ENCODE measurements at regions not wholly inside any gene's neighbourhood (a gene's known extent, or its start where the extent isn't known, plus 50 kb on each side); places are given as distances from the start of the nearest gene placed in this dataset.
"Not testable (repeated sequence)": the region's sequence is repeated elsewhere in the genome, so short reads cannot be mapped to it uniquely, and the experiment has no call there.

DNA sequence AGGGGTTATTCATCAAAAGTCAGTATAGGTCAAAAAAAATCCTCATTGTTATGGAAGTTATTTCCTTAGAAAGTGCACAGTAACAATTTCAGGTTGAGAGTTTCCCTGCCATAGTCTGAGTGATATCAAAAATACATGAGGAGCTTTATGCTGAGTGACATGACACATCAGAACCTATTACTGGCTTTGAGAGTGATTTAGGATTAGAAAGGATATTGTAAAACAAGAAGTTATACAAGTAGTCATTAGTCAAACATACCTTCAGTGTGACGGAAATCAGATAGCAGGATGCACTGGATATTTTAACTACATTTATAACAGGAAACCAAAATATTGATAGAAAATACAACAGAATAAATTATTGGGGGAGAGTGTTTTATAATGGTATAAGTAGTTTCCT is 471.1 kb downstream of the VGLL3 start:
- no peak for DNase-seq

DNA sequence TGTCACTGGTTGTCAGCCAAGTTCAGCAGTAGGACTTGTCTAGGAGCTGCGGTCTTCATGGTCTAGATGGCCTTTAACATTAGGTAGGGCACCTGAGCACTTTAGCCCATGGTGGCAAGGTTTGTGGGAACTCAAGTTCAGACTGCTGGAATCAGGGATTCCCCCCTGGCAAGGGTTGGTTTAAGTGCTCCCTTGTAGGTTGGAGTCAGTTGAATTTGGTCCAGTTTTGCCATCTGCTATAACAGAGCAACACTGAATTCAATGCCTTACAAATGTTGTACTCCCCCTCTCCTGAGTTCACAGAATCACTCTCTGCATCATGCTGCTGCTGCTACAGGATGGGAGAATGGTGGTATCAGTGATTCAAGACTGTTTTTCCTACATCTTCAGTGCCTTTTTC is 509.3 kb downstream of the VGLL3 start:
- DNase-seq = no peak

DNA sequence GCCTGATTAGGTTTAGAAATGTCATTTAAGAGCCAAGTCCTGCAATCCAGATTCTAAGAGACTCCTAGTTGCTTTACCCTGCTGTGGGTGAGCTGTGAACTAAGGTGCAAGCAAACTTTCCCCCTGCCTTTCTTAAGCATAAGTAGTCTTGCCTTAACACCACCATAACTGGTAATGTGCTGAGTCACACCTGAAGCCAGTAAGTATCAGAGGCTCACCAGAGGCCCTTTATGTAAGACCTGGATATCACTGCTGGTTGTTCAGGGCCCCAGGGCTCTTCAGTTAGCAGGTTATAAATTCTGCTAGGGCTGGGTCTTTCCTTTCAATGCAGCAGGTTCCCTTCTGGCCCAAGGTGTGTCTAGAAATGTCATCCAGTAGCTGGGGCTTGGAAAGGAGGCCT is 509.9 kb downstream of the VGLL3 start:
- no peak for DNase-seq

DNA sequence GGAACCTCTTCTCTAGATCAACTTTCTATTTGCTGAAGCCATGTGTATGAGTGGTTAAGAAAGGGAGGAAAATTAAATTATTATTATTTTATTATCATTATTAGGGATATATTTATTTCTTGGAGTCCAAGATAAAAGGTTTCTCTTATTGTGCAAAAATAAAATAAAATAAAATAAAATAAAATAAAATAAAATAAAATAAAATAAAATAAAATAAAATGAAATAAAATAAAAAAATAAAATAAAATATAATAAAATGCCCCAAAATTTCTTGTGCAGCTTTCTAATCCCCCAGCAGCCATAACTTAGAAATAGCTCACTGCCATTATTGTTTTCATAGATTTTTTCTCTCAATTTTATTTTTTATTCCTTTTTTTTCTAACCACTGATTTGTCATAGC is 526.8 kb downstream of the VGLL3 start:
- DNase-seq = no peak

DNA sequence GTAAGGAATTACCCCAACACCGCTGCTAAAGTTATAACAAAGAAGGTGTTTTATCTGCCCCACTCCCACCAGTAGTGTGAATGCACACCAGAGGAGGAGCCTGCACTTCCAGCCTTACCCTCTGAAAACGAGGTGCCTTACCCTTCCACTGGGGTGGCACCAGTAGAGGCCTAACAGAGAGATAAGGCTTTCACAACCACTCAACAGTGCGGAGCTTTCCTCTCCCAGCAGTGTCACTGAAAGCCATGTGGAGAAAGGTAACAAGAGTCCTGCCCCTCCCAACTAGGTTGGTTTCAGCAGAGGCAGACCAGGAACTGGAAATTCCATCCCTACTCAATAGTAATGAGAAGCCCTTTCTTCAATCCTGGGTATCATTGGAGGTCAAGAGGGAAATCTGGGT is 539.2 kb downstream of the VGLL3 start:
- DNase-seq = no peak

DNA sequence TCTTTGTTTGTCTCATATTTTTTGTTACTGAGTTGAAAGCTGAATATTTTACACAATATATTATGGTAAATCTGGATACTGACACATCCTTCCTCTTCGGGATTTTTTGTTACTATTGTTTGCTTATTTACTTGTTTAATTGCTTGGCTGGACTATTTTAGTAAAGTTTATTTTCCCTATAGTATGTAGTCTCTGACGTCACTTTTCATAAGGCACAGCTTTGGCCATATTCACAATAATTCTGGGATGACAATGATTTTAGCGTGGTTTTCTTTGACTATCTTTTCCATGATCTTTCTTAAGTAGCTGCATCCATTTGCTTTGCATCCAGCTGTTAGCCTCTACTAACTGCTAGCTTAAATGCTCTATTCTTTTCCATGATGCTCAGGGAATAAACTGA is 552.4 kb downstream of the VGLL3 start:
- DNase-seq = no peak

DNA sequence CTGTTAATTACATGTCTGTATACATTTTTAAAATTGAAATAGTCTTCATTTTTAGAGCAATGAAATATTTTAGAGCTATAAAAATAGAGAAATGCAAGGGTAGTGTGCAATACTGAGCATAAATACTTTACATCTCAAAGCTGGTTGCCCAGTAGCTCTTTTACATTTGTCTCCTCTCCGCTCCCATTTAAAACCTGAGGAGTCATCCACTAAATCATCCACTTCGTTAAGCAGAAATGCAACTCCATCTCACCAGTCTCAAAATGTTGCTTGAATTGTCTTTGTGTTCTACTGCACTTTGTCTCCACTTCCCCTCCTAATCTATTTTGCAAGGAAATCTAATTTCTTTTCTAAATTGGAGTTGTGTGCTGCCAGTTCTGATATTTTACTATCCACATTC is 563.6 kb downstream of the VGLL3 start:
- no peak for DNase-seq

DNA sequence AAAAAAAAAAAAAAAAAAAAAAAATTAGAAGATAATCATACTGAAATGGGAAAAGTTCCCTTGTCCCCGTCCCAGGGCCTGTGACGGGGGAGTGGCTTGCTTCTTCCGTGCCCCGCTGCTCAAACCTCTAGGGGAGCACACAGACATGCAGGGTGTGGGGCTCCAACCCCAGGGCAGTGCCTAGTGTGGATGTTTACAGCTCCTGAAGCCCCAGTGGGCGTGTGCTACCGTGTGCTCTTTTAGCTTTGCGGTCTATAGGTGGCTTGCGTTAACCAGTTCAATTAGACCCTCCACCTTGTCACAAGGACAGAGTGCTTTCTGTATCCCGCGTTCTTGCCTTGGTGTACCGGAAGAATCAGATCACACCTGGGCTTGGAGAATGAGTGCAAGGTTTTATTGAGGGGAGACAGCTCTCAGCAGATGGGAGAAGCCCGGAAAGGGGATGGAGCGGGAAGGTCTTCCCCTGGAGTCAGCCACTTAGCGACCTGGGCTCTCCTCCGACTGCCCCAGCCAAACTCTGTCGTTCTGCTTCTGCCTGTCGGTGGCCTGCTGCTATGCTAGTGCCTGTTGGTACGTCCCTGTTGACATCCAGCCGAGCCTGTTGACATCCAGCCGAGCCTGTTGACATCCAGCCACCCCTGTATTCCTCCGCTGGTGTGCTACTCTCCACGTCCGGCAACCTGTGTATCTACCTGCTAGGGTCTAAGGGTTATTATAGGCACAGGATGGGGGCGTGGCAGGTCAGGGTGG is 569.8 kb downstream of the VGLL3 start:
- no peak for DNase-seq

DNA sequence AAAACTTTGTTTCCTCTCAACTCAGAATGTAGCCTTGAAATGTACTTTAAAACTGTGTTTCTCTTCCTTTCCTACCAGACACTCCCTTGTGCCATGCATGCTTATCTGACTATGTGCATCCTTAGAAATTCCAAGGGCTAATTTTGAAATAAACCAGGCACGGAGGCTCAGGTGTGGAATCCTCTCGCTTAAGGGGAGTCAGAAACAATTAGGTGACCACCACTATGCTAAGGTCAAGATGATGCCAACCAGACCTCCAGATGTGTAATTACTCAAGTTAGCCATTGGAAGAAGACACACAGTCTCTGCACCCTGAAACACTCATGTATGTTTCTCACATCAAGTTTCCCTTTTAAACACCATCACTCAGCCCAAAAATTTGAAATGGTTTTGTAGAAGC is 572.1 kb downstream of the VGLL3 start:
- no peak for DNase-seq

DNA sequence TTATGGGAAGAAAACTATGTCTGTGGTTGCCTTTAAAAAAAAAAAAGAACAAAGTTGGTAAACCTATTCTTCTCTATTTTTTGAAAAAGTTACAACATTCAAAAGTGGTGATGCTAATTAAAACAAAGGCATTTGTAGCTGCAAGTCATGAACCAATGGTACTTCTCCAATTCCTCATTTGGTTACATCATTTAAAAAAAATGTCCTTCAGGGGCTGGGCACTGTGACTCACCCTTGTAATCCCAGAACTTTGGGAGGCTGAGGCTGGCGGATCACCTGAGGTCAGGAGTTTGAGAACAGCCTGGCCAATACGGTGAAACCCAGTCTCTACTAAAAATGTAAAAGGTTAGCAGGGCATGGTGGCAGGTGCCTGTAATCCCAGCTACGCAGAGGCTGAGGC is 574.6 kb downstream of the VGLL3 start:
- no peak for DNase-seq

DNA sequence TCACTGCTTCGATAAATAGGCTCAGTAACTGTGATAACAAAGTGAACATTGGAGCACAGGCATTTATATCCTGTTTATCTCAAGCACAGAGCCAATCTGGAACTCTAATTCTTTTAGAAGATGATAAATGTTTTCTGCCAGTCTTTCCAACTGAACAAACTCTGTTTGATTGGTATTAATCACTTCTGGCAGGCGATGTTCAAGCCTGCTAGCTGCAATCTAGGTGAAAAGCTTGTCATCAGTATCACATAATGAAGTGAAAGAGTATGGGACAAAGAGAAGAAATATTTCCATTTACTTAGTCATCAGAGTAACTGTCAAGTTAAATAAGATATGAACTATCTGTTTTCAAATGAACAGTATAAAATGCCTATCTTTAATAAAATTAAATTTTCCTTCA is 577.3 kb downstream of the VGLL3 start:
- no peak for DNase-seq

DNA sequence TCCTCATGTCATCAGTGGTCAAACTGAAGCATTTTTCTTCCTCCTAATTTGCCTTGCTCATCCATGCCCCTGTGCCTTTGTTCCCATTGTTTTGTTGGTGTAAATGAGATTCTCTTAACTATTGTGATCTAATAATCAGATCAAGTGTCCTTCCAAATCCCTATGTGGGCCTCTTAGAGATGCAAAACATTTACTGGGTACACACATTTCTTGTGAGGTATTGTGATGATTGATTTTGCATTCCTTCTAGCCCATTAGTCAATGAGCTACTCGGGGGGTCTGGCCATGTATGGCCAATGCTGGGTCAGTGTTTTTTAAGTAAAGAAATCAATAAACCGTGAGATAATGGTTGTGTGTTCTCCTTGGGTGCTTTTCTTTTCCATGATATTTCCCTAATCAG is 580.4 kb downstream of the VGLL3 start:
- no peak for DNase-seq

DNA sequence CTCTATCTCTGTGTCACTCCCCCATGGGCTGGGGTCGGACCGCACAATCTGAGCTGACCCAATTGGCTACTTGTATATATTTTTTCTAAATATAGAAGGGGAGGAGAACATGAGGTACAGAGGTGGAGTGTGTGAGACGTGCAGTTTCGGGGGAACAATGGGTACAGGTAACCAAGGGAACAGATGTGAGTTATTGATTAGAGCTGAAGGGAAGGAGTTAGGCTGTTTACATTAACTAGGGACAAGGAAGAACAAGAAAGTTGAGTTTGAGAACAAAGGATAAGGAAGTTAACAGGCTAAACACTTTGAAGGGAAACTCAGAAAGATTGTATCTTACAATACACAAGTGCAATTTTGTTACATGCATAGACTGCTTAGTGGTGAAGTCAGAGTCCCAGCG is 601.2 kb downstream of the VGLL3 start:
- DNase-seq = not testable (repeated sequence)

DNA sequence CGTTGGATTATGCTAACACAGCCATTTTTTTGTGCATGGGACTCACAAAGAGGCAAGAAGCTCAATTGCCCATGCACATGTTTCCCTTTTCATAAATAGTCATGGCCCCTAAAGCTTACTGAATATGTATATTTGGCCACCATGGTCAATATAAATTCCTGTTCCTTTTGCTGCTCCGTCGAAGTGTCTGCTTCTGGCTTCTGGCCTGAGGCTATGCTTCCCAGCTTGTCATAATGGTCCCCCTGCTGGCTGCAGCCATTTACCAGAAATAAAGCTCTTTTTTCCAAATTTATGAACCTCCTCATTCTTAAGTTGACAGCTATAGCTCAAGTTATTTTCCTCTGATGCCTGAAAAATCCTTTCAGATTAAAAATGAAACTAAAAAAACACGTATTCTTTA is 602.1 kb downstream of the VGLL3 start:
- no peak for DNase-seq

DNA sequence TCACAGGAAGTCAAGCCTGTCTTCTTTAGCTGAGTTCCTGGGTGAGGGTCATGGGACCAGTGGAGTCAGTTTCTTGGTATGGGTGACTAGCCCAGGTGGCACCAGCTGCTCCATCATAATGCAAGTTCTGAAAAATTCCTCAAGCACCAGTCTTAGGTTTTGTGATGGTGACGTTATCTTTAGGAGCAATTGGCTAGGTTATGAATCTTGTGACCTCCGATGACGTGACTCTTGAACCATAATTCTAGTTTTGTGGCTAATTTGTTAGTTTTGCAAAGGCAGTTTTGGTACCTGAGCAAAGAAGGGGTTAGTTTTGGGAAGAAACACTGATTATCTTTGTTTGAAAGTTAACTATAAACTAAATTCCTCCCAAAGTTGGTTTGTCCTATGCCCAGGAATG is 608.4 kb downstream of the VGLL3 start:
- no peak for DNase-seq

DNA sequence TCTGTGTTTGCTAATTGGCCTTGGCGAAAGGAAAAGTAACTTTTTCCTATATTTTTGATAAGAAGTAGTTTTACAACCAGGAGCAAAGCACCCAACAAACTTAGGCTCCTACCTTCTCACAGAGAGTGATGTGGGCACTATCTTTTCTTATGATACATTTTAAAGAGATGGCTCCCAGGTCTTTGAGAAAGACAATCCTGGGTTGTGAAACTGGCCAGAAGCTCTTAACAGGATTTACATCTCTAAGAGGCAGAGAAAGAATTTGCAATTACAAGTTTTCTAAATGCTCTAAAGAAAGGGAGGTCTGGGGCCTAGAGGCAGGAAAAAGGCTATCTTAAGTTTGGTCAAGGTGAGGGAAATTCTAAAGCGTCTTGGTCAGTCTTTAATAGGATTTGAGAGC is 609.7 kb downstream of the VGLL3 start:
- no peak for DNase-seq

DNA sequence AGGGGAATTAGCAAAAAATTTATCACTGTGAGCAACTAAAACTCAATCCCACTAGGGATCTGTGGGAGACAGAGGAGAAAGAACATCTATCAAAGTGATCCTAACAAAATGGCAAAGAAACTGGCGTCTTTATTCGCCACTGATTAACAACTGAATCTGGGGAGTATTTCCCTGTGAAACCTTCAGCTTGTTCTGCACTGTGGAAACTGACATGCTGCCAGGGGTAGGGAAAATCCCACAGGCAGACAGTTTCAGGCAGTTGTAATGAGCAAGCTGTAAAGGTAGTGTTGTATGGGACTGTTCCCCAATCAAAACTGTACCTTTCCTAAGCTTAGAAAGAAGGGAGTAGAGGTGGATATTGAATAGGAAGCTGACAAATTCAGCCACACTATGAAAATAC is 611.7 kb downstream of the VGLL3 start:
- no peak for DNase-seq

DNA sequence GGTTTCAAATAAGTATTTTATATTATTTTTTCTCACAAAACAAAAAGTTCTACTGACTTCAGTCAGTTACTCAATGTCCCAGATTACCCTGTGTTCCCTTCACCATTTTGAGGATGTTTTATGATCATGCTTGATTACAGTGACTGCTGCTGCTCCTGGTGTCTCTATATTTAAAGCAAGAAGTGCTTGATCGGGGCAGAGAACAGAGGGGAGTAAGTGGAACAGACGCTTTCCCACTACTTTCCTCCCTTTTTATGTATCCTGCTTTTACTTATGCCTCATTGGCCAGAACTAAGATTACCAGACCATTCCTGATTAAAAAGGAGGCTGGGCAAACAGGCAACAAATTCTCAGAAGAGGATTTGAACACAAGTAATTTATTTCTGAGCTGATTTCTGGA is 612.1 kb downstream of the VGLL3 start:
- no peak for DNase-seq

DNA sequence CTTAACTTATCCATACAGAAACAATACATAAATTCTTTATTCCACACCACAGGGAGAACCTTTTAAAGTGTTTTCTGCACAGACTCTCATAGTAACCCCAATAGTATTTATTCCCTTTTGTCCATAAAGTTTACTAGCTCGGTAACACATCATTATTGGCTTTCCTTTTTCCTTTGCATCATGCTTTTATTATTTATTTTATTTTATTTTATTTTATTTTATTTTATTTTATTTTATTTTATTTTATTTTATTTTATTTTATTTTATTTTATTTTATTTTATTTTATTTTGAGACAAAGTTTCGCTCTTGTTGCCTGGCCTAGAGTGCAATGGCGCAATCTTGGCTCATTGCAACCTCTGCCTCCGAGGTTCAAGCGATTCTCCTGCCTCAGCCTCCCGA is 655.4 kb downstream of the VGLL3 start:
- not testable (repeated sequence) for DNase-seq

DNA sequence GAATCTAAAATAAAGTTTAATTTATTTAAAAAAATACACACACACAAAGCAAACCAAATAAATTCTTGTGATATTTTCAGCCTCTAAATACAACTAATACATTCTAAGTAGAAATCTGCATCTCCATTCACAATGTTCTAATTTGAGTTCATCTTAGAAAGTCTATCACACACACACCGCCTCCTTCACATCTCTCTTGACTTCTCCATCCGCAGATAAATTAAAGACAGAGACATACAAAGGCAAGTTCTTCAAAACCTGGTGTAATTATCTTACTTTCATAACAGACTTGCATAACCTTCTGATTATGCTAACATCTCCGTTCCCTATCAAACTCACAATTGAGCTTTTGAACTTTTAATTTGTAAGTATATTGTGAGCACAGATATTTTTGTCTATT is 657.3 kb downstream of the VGLL3 start:
- DNase-seq = no peak

DNA sequence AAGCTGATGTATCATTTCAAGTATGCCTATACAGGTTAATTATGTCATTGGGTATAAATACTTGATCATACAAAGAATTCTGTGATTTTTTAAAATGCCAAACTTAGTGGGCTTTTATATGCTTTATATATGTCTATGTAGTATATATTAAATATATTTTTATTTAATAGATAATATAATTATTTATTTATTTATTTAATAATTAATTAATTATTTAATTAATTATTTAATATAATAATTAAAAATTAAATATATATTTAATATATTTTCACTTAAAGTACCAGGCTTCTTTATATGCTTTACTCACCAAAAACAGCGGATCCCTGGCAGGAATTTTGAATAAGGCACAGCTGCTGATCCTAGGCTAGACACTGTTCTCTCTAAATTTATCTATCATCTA is 687.0 kb downstream of the VGLL3 start:
- no peak for DNase-seq

DNA sequence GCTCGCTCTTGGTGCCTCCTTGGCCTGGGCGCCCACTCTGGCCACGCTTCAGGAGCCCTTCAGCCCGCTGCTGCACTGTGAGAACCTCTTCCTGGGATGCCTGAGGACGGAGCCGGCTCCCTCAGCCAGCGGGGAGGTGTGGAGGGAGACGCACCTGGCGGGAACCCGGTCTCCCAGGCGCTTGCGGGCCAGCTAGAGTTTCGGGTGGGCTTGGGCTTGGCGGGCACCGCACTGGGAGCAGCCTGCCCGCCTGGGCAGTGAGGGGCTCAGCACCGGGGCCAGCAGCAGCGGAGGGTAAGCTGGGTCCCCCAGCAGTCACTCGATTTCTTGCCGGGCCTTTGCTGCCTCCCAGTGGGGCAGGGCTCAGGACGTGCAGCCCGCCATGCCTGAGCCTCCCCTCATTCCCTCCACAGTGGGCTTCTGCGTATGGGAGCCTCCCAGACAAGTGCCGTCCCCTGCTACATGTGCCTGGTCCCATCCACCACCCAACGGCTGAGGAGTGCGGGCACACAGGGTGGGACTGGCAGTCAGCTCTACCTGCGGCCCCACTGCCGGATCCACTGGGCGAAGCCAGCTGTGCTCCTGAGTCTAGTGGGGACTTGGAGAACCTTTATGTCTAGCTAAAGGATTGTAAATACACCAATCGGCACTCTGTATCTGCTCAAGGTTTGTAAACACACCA is 708.7 kb downstream of the VGLL3 start:
- no peak for DNase-seq

DNA sequence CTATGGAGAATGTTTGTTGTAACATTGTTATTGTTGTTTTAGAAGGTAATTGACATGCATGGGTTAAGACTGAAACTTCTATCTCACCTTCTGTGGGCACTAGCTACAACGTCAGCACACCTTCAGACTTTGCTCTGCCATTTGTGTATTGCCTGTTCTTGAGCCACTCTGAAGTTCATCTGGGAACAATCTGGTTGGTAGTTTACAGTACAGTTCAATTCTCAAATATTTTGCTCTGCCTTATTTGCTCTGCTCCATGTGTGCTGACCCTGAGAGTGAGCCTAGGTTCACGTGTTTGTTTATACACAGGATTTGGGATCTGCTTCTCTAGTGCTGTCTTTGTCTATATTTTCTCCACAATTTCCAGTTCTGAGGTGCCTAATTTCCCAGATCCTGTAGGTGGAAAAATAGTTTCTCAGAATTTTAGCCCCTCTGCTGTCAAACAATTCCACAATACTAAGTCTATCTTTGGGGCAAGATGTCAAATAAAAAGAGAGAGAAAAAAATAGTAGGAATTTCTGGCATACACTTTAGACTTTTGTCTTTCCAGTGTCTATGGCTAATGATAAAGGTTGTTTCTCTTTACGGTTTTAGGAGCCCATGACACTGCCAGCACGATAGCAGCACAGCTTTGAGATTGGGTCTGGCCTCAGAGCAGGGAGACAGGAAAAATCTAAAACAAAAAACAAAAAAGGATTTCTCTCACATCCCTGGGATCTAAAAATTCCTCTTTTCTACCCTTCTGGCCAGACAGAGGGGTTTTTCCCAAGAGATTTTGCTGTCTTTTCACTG is 721.4 kb downstream of the VGLL3 start:
- no peak for DNase-seq

DNA sequence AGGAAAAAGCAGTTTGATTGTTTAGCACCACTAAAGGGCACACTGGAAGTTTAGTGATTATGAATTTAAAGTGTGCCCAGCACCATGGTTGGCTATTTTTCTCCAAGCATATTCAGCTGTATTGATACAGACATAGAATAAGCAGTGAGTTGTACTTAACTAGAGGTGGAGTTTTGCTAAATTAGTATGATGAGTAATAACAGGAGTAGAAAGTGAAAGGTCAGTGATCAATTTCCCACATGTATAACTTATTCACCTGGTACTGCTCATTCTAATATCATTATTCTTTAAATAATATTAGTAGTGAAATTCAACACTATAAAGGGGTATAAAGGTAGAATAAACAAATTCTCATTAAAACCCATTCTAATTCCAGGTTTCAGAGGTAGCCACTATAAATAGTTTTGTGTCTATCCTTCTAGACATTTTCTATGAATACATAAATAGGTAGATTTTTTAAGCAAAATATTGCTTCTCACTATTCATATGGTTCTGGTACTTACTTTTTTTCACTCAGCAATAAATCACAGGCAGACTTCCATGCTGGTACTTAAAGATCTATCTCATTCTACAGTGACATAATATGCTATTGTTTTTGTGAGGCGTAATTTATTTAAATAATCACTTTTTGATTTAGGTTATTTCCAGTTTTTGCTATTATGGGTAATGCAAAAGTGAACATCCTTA is 732.9 kb downstream of the VGLL3 start:
- no peak for DNase-seq

Data from NCI-H1930 (cell line).